GM18907 (cell line): ENCODE measurements at regions not wholly inside any gene's neighbourhood (a gene's known extent, or its start where the extent isn't known, plus 50 kb on each side); places are given as distances from the start of the nearest gene placed in this dataset.

Experiments used
- ATAC-seq: cut with Tn5 transposase; IDR thresholded peaks from one replicate; pipeline ENCODE4 v1.9.1; 2021; ENCODE audit warnings: mild to moderate bottlenecking, moderate library complexity; ENCODE audit not compliant: unreplicated experiment

- ATAC-seq = no peak
Measured at GRCh38 chr3:116630494-116630893, 79.1 kb upstream of the TUSC7 start.

GRCh38 chr3:116639641-116640040 lies 69.9 kb upstream of the TUSC7 start:
- ATAC-seq = no peak

GRCh38 chr3:116640109-116640508 lies 69.5 kb upstream of the TUSC7 start:
- no peak for ATAC-seq

GRCh38 chr3:116643001-116643400 lies 66.6 kb upstream of the TUSC7 start:
- no peak for ATAC-seq

DNA sequence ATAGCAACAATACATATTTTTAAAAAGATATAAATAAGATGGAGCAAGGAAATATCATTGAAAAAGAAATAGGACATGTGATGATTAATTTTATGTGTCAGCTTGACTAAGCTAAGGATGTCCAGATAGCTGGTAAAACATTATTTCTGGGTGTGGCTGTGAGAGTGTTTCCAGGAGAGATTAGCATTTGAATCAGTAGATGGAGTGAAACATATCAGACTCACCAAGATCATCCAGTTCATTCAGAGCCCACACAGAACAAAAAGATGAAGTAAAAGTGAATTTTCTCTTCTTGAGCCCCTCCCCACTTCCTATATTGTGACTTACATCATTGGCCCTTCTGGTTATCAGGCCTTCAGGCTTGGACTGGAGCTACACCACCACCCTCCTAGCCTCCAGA lies 61.6 kb upstream of the TUSC7 start:
- no peak for ATAC-seq
